Glomerular endothelial cell (primary cell): ENCODE measurements at regions not wholly inside any gene's neighbourhood (a gene's known extent, or its start where the extent isn't known, plus 50 kb on each side); places are given as distances from the start of the nearest gene placed in this dataset.

Source experiments
- DNase-seq: peaks from one replicate; pipeline ENCODE4 v3.0.0-alpha.2; 2011; ENCODE audit warnings: low read depth, low spot score; ENCODE audit errors: extremely low read depth

GRCh38 chr21:22993144-22993543 is 1994.9 kb downstream of the NCAM2 start:
- DNase-seq: no peak

GRCh38 chr21:22993822-22994574 is 1995.8 kb downstream of the NCAM2 start:
- no peak for DNase-seq

GRCh38 chr21:23003951-23004350 is 2005.7 kb downstream of the NCAM2 start:
- no peak for DNase-seq

GRCh38 chr21:23008601-23009202 is 2010.5 kb downstream of the NCAM2 start:
- no peak for DNase-seq

GRCh38 chr21:23009360-23009759 is 2011.2 kb downstream of the NCAM2 start:
- DNase-seq: no peak

GRCh38 chr21:23014021-23014420 is 2015.8 kb downstream of the NCAM2 start:
- DNase-seq: no peak

- peak; percentile 74 for DNase-seq
Observed at GRCh38 chr21:23016617-23017016, 2018.4 kb downstream of the NCAM2 start.

GRCh38 chr21:23017989-23018388 is 2019.8 kb downstream of the NCAM2 start:
- no peak for DNase-seq

GRCh38 chr21:23020969-23021368 is 2022.8 kb downstream of the NCAM2 start:
- DNase-seq: no peak

- DNase-seq: no peak
Observed at GRCh38 chr21:23021481-23021880, 2023.3 kb downstream of the NCAM2 start.

GRCh38 chr21:23026878-23027277 is 2028.7 kb downstream of the NCAM2 start:
- DNase-seq: no peak

- no peak for DNase-seq
Observed at GRCh38 chr21:23039846-23040245, 2041.6 kb downstream of the NCAM2 start.

- DNase-seq: no peak
Observed at GRCh38 chr21:23045955-23046354, 2047.7 kb downstream of the NCAM2 start.

- DNase-seq: no peak
Observed at GRCh38 chr21:23067672-23068071, 2069.5 kb downstream of the NCAM2 start.

- no peak for DNase-seq
Observed at GRCh38 chr21:23083242-23083641, 2085.0 kb downstream of the NCAM2 start.

- no peak for DNase-seq
Observed at GRCh38 chr21:23093259-23093658, 2095.1 kb downstream of the NCAM2 start.

- no peak for DNase-seq
Observed at GRCh38 chr21:23099185-23099584, 2101.0 kb downstream of the NCAM2 start.

- no peak for DNase-seq
Observed at GRCh38 chr21:23101111-23101510, 2102.9 kb downstream of the NCAM2 start.

- no peak for DNase-seq
Observed at GRCh38 chr21:23108533-23108932, 2110.3 kb downstream of the NCAM2 start.

GRCh38 chr21:23111070-23111600 is 2112.9 kb downstream of the NCAM2 start:
- no peak for DNase-seq

GRCh38 chr21:23119491-23119890 is 2121.3 kb downstream of the NCAM2 start:
- no peak for DNase-seq

- DNase-seq: no peak
Observed at GRCh38 chr21:23127973-23128372, 2129.8 kb downstream of the NCAM2 start.
